ENCODE measurements at regions not wholly inside any gene's neighbourhood (a gene's known extent, or its start where the extent isn't known, plus 50 kb on each side); places are given as distances from the start of the nearest gene placed in this dataset.

- H3K18ac ChIP-seq (ENCODE audit: low read depth, low read length) = peak overlapping the region; percentile 84; the same call in 1 of the 2 replicates
- H3K9me3 ChIP-seq (ENCODE audit: control insufficient read depth, insufficient read depth, low read length) = peaks cover 4% of the 10 kb centered on the region; the same call in 1 of the 2 replicates
- H2BK120ac ChIP-seq (ENCODE audit: low read depth, low read length) = peak overlapping the region; percentile 99
- H3K27ac ChIP-seq (ENCODE audit: insufficient read depth, low read length) = no peak overlapping the region
- DNase-seq = no peak
- no peaks in the 10 kb centered on the region for H4K20me1 ChIP-seq (ENCODE audit: insufficient read depth, low read length)
- ChIA-PET CTCF (no interaction called here), POLR2A (ENCODE audit: unreplicated experiment) (interaction anchor here (0.6 kb wide), 1 partner anchor 53 kb away, joined by 10 read pairs; no protein-coding TSS in a partner anchor)
- intact Hi-C loops (cut with micrococcal nuclease) (loop anchor here (5.0 kb wide), 1 partner anchor 171 kb away; no protein-coding TSS in a partner anchor), in situ Hi-C loops (cut with MboI; ENCODE audit: low sequenced_read_pairs) (no loop called here), dilution Hi-C loops (cut with HindIII; ENCODE audit: low sequenced_read_pairs, unreplicated experiment) (no loop called here)
- H3K23ac ChIP-seq (ENCODE audit: low read depth, low read length) = no peak overlapping the region
- H2AFZ ChIP-seq (replicated peaks; ENCODE audit: low read length, poor library complexity) = no peak overlapping the region
- peak overlapping the region; percentile 64 for H3K14ac ChIP-seq (replicated peaks; ENCODE audit: low read depth, low read length)
- peaks cover 0 to 11% of the 10 kb centered on the region in 2 experiments; a peak in 1 of 4 replicates for H3K79me1 ChIP-seq (ENCODE audit: low read depth in 1 of 2, low read length in 2 of 2)
- BruUV-seq (replicated peaks) = no TSS peak
- no peak overlapping the region for H2AK9ac ChIP-seq (replicated peaks; ENCODE audit: low read depth, low read length, poor library complexity)
- H3K27me3 ChIP-seq (ENCODE audit: control insufficient read depth, insufficient read depth, low read length) = no peaks in the 10 kb centered on the region
- peak overlapping the region; percentile 44 to 96; a peak in 3 of 4 replicates for H4K8ac ChIP-seq (ENCODE audit: low read depth in 2 of 2, low read length in 2 of 2)
- no peak for ATAC-seq (ENCODE audit: low read depth)
- H2BK15ac ChIP-seq (ENCODE audit: low read depth, low read length) = peak overlapping the region; percentile 51; the same call in 2 of the 3 replicates
- H2BK20ac ChIP-seq (ENCODE audit: low read depth, low read length) = peak overlapping the region; percentile 100
- peaks cover 33% of the 10 kb centered on the region for H3K4me1 ChIP-seq (ENCODE audit: control insufficient read depth, insufficient read depth, low read length)
- peak overlapping the region; percentile 98 for H3K4ac ChIP-seq (ENCODE audit: low read depth, low read length)
- H2AK5ac ChIP-seq (ENCODE audit: low read depth, low read length) = peak overlapping the region; percentile 92
- H3K4me3 ChIP-seq (ENCODE audit: insufficient read depth, low read depth, low read length) = no peak overlapping the region
- H4K91ac ChIP-seq (ENCODE audit: insufficient read depth, low read depth, low read length) = peak overlapping the region; percentile 98
- H3K4me2 ChIP-seq (ENCODE audit: low read depth, low read length) = no peak overlapping the region
- 94% methylated on average over 3 of the region's 8 CpGs; no CpG with 5 or more reads in 1 of the 2 experiments for WGBS, 2 experiments (ENCODE audit: extremely low coverage in 2 of 2, insufficient read length in 1 of 2)
- H3K36me3 ChIP-seq (ENCODE audit: control insufficient read depth, insufficient read depth, low read length) = no peaks in the 10 kb centered on the region
- peak overlapping the region; percentile 44 for H2BK5ac ChIP-seq (ENCODE audit: low read depth, low read length, poor library complexity, severe bottlenecking)
- H4K5ac ChIP-seq (ENCODE audit: low read depth, low read length) = peak overlapping the region; percentile 55; the same call in 1 of the 2 replicates
- H3K9ac ChIP-seq (ENCODE audit: low read depth, low read length) = no peak overlapping the region
- TF ChIP-seq RAD21 (IDR thresholded peaks at IDR 0.05; ENCODE audit: low read length) (no peak), CHD1 (IDR thresholded peaks at IDR 0.05; ENCODE audit: low read depth, low read length) (no peak), POLR2A (IDR thresholded peaks at IDR 0.05; ENCODE audit: low read depth, low read length) (no peak), BHLHE40 (IDR thresholded peaks at IDR 0.05; ENCODE audit: low read depth, low read length) (no peak), MXI1 (IDR thresholded peaks at IDR 0.05; ENCODE audit: borderline replicate concordance, low read depth, low read length) (no peak), USF2 (IDR thresholded peaks at IDR 0.05; ENCODE audit: low read depth, low read length) (no peak), CEBPB (IDR thresholded peaks at IDR 0.05; ENCODE audit: low read depth, low read length) (no peak), RCOR1 (IDR thresholded peaks at IDR 0.05; ENCODE audit: insufficient replicate concordance, low read length) (no peak), FOS (IDR thresholded peaks at IDR 0.05; ENCODE audit: low read depth, low read length) (no peak), ELK1 (IDR thresholded peaks at IDR 0.05; ENCODE audit: borderline replicate concordance, low read depth, low read length) (no peak), MAFK (IDR thresholded peaks at IDR 0.05; ENCODE audit: low read depth, low read length) (no peak), RFX5 (IDR thresholded peaks at IDR 0.05; ENCODE audit: low read depth, low read length) (no peak), SMC3 (IDR thresholded peaks at IDR 0.05; ENCODE audit: low read depth, low read length) (no peak)
- H3K9me1 ChIP-seq (ENCODE audit: insufficient read depth, low read length) = peaks cover 33% of the 10 kb centered on the region
- H3K56ac ChIP-seq (ENCODE audit: extremely low read depth, insufficient read depth, low read length) = no peak overlapping the region
Observed at GRCh38 chr7:45975847-45976484, 54.9 kb upstream of the IGFBP3 start.

Measured in IMR-90 (cell line).